HuH-7.5 (cell line): ENCODE measurements at regions not wholly inside any gene's neighbourhood (a gene's known extent, or its start where the extent isn't known, plus 50 kb on each side); places are given as distances from the start of the nearest gene placed in this dataset.

Source experiments
- DNase-seq: peaks from one replicate; pipeline ENCODE4 v3.0.0; 2011; ENCODE audit warnings: low spot score

- no peak for DNase-seq
Observed at GRCh38 chr3:117719316-117719926, 1009.8 kb downstream of the TUSC7 start.

- DNase-seq, result no peak
Observed at GRCh38 chr3:117721866-117722265, 1012.3 kb downstream of the TUSC7 start.

- no peak for DNase-seq
Observed at GRCh38 chr3:117722856-117723255, 1013.3 kb downstream of the TUSC7 start.

GRCh38 chr3:117723825-117724224 is 1014.2 kb downstream of the TUSC7 start:
- no peak for DNase-seq

- DNase-seq, result no peak
Observed at GRCh38 chr3:117725314-117725713, 1015.7 kb downstream of the TUSC7 start.

GRCh38 chr3:117726776-117727175 is 1017.2 kb downstream of the TUSC7 start:
- no peak for DNase-seq

GRCh38 chr3:117728226-117728625 is 1018.6 kb downstream of the TUSC7 start:
- DNase-seq, result no peak

- DNase-seq, result no peak
Observed at GRCh38 chr3:117734496-117734895, 1024.9 kb downstream of the TUSC7 start.

- DNase-seq, result no peak
Observed at GRCh38 chr3:117735481-117736101, 1026.0 kb downstream of the TUSC7 start.

- no peak for DNase-seq
Observed at GRCh38 chr3:117736846-117737245, 1027.3 kb downstream of the TUSC7 start.

- no peak for DNase-seq
Observed at GRCh38 chr3:117743993-117744392, 1034.4 kb downstream of the TUSC7 start.

- no peak for DNase-seq
Observed at GRCh38 chr3:117744935-117745334, 1035.4 kb downstream of the TUSC7 start.

- DNase-seq, result no peak
Observed at GRCh38 chr3:117745516-117745915, 1035.9 kb downstream of the TUSC7 start.

- DNase-seq, result no peak
Observed at GRCh38 chr3:117746066-117746465, 1036.5 kb downstream of the TUSC7 start.

- no peak for DNase-seq
Observed at GRCh38 chr3:117748131-117748530, 1038.6 kb downstream of the TUSC7 start.

- DNase-seq, result no peak
Observed at GRCh38 chr3:117750674-117751269, 1041.2 kb downstream of the TUSC7 start.

GRCh38 chr3:117751651-117752050 is 1042.1 kb downstream of the TUSC7 start:
- no peak for DNase-seq

GRCh38 chr3:117752984-117753717 is 1043.6 kb downstream of the TUSC7 start:
- no peak for DNase-seq

GRCh38 chr3:117754058-117754457 is 1044.5 kb downstream of the TUSC7 start:
- no peak for DNase-seq

- DNase-seq, result no peak
Observed at GRCh38 chr3:117754841-117755240, 1045.3 kb downstream of the TUSC7 start.

GRCh38 chr3:117756563-117756962 is 1047.0 kb downstream of the TUSC7 start:
- no peak for DNase-seq

GRCh38 chr3:117761703-117762620 is 1052.4 kb downstream of the TUSC7 start:
- no peak for DNase-seq
